HG03571 (cell line): ENCODE measurements at regions not wholly inside any gene's neighbourhood (a gene's known extent, or its start where the extent isn't known, plus 50 kb on each side); places are given as distances from the start of the nearest gene placed in this dataset.

Source experiments
- ATAC-seq: cut with Tn5 transposase; IDR thresholded peaks from one replicate; pipeline ENCODE4 v1.9.1; 2021; ENCODE audit not compliant: unreplicated experiment

DNA sequence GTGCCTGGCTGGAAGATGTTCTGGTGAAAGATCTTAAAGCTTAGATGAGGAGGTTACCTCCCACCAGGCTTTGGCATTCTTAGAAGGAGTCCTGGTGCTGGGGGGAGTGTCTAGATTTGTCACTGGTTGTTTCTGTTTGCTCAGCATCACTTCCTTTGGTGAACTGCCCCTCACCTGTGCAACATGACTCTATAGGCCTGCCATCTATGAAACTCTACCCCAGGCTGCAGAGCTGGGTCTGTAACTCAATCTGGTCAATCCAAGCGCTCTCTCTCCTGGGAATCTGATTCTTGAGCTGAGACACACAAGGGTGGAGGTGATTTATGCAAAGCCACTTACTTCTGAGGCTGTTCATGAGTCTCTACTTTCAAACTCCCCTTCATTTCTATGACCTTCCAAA is 399.4 kb downstream of the NPIPA7 start:
- no peak for ATAC-seq

DNA sequence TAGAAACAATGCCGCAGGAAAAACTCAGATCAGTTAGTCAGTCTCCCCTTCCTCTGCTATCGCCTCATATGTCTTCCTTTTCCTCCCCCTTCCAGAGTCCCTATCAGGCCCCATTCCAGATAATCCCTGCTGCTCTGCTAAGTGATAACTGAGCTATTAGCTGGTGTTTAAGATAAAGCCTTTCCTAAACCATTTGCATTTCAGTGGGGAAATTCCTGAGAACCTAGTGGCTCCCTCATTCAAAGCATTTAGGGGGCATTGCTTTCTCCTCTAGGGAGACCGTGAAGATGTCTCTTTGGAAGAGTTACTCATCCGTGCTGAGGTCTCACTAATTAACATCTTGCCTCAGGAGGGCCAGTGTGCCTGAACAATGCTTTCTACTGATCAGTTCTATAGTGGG is 401.6 kb downstream of the NPIPA7 start:
- no peak for ATAC-seq

DNA sequence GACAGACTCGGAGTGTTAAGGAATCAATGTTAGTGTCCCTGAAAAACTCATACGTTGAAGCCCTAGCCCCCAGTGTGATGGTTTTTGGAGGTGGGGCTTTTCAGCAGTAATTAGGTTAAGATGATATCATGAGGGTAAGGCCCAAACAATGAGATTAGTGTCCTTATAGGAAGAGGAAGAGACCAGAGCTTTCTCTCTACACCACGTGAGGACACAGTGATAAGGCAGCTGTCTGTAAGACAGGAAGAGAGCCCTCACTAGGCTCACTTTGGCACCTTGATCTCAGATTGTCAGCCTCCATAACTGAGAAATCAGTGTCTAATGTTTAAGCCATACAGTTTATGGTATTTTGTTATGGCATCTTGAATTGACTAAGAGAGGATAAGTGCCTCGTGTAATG is 403.2 kb downstream of the NPIPA7 start:
- ATAC-seq: no peak

DNA sequence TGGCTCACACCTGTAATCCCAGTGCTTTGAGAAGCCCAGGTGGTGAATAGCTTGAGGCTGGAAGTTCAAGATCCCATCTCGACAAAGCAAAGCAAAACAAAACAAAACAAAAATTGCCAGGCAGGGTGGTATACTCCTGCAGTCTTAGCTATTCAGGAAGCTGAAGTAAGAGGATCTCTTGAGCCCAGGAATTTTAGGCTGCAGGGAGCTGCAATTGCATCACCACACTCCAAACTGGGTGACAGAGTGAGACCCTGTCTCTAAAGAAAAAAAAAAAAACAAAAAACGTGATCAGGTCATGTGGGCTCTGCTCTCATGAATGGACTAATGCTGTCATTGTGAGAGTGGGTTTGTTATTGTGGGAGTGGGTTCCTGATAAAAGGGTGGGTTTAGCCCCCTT is 409.1 kb downstream of the NPIPA7 start:
- no peak for ATAC-seq

GRCh38 chr16:16790597-16790996 is 411.7 kb downstream of the NPIPA7 start:
- ATAC-seq: no peak

DNA sequence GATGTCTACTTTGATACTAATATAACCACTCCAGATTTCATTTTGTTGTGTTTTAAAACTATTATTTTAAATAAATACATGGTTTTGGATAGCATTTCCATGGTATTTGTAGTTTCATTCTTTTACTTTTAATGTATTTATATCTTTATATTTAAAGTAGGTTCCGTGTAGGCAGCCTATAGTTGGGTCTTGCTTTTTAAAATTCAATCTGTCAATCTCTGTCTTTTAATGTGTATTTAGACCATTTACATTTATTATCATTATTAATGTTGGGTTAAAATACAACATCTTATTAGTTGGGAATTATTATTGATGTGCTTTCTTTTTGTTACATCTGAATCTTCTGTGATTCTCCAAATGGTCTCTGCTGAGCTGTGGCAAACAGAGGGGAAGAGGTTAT is 412.1 kb downstream of the NPIPA7 start:
- ATAC-seq: no peak

GRCh38 chr16:16797239-16797638 is 418.3 kb downstream of the NPIPA7 start:
- ATAC-seq: no peak

GRCh38 chr16:16798504-16798903 is 419.6 kb downstream of the NPIPA7 start:
- no peak for ATAC-seq

- no peak for ATAC-seq
Observed at GRCh38 chr16:16805809-16806208, 426.9 kb downstream of the NPIPA7 start.

DNA sequence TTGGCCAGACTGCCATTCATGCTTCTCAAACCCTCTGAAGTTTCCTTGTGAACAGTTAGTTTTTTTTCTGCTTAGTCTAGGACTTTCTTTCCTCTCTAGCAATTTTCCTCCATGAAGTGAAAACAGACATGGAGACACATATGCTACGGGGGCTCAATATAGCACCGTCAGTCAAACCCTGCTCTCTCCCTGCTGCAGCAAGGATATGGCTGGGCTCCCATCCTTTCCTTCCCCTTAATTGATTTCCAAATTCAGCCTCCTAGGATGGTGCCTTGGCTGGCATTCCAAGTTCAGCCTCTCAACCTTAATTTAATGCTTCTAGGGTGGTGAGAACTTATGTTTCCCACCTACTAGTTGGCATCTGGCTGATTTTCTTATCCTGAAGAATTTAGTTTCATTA is 436.7 kb downstream of the NPIPA7 start:
- ATAC-seq: no peak

GRCh38 chr16:16817196-16817595 is 438.3 kb downstream of the NPIPA7 start:
- ATAC-seq: no peak

- ATAC-seq: no peak
Observed at GRCh38 chr16:16821261-16821660, 442.3 kb downstream of the NPIPA7 start.

DNA sequence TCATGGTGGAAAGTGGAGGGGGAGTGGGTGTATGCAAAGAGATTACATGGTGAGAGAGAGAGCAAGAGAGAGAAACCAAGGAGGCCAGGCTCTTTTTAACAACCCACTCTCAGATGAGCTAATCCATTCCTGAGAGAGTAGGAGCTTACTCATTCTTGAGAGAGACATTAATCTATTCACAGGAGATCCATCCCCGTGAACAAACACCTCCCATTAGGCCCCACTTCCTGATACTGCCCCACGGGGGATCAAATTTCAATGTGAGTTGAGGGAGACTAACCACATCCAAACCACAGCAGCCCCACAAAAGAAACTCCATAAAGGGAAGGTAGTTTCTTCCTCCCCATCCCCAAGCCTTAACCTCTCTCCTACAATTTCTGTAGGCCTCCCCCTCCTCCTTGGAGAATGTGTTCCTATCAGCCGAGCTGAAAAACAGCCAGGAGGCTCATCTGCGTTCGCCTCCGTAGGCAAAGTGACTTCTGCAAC is 450.0 kb downstream of the NPIPA7 start:
- no peak for ATAC-seq

GRCh38 chr16:16830401-16830800 is 451.5 kb downstream of the NPIPA7 start:
- ATAC-seq: no peak

- no peak for ATAC-seq
Observed at GRCh38 chr16:16830973-16831372, 452.0 kb downstream of the NPIPA7 start.

GRCh38 chr16:16833165-16833564 is 454.2 kb downstream of the NPIPA7 start:
- ATAC-seq: no peak

GRCh38 chr16:16850274-16850673 is 471.3 kb downstream of the NPIPA7 start:
- ATAC-seq: no peak

DNA sequence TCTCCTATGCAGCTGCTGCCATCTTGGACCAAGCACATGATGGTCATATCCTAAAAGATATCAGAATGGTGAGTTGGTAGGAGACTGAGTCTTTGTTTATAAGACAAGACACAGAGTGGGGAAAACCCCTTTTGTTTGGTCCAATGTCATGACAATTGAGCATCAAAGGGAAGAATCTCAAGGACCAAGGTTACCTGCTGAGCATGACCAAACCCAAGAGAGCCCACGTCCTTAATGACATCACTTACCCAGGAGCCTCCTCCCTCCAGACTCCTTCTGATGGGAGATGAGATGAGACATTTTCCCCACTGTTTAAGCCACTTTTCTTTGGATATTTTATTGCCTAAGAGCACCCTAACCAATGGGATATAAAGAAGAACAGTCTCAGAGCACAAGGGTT is 478.1 kb downstream of the NPIPA7 start:
- no peak for ATAC-seq

GRCh38 chr16:16857603-16858283 is 478.8 kb downstream of the NPIPA7 start:
- ATAC-seq: no peak

GRCh38 chr16:16861546-16861945 is 482.6 kb downstream of the NPIPA7 start:
- ATAC-seq: no peak

DNA sequence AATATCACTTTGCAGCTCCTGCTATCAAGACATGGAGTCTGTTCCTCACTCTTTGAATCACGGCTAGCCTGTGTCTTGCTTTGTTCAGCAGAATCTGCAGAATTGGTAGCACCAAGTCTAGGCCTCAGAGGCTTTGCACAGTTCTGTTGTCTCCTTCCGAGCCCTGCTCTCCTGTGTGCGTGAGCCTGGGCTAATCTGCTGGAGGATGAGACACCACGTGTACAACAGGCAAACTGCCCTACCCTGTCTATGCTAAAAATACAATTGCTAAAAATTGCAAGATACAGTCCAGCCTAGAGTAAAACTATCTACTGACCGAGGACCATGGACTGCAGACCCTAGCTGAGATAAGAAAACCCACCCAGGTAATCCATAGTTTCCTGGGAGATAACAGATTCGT is 484.7 kb downstream of the NPIPA7 start:
- ATAC-seq: no peak

DNA sequence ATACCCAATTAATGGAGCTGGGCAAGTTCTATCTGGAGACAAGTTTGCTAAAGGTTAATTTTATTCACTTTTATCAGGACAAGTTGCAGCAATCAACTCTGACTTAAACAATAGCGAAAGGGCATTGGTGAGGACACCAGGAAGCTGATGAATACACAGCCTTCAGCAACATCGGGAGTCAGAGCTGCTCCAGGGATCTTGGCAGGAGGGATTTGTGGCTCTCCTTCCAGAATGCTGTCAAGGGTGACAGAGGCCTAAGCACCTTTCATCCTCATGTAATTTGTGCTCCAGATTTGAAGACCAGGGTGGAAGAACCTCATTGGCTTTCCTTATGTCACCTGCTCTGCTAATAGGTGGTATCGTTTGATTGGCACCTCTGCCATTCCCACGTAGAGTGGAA is 485.6 kb downstream of the NPIPA7 start:
- no peak for ATAC-seq

- no peak for ATAC-seq
Observed at GRCh38 chr16:16865374-16865773, 486.4 kb downstream of the NPIPA7 start.
